DOHH2 (cell line): ENCODE measurements at regions not wholly inside any gene's neighbourhood (a gene's known extent, or its start where the extent isn't known, plus 50 kb on each side); places are given as distances from the start of the nearest gene placed in this dataset.

Source experiments
- H3F3A ChIP-seq: fragments of 200-600 bp; sonication (generic), shearing (Covaris generic); 2 replicates; pipeline ENCODE4 v1.6.0; 2016; ENCODE audit warnings: antibody characterized with exemption, mild to moderate bottlenecking; ENCODE audit not compliant: control insufficient read depth, insufficient read depth
- H3K27ac ChIP-seq: fragments of 200-600 bp; sonication (generic); 2 replicates; pipeline ENCODE4 v1.5.1; 2014; ENCODE audit warnings: low read depth, mild to moderate bottlenecking, low read length, moderate library complexity
- H3K27me3 ChIP-seq: fragments of 200-600 bp; sonication (generic); 2 replicates; pipeline ENCODE4 v1.6.1; 2014; ENCODE audit warnings: mild to moderate bottlenecking, low read length, mixed read lengths; ENCODE audit not compliant: control insufficient read depth
- H3K36me3 ChIP-seq: fragments of 200-600 bp; sonication (generic); 2 replicates; pipeline ENCODE4 v1.6.1; 2014; ENCODE audit warnings: mild to moderate bottlenecking, low read length, moderate library complexity, mixed read lengths; ENCODE audit not compliant: control insufficient read depth
- H3K4me1 ChIP-seq: fragments of 200-600 bp; sonication (generic); 2 replicates; pipeline ENCODE4 v1.6.1; 2014; ENCODE audit warnings: mild to moderate bottlenecking, low read length, mixed read lengths; ENCODE audit not compliant: control insufficient read depth
- H3K4me2 ChIP-seq: fragments of 200-600 bp; sonication (generic); 2 replicates; pipeline ENCODE4 v1.6.0; 2014; ENCODE audit warnings: mild to moderate bottlenecking, low read length, moderate library complexity
- H3K4me3 ChIP-seq: fragments of 200-600 bp; sonication (generic); 2 replicates; pipeline ENCODE4 v1.5.1; 2014; ENCODE audit warnings: mild to moderate bottlenecking, low read length, mixed read lengths
- H3K79me2 ChIP-seq: fragments of 200-600 bp; sonication (generic); 2 replicates; pipeline ENCODE4 v1.6.1; 2014; ENCODE audit warnings: mild to moderate bottlenecking, low read length, mixed read lengths; ENCODE audit not compliant: control insufficient read depth
- H3K9me2 ChIP-seq: fragments of 200-600 bp; sonication (generic); replicated peaks from 2 replicates; pipeline ENCODE4 v1.6.1; 2014; ENCODE audit warnings: mild to moderate bottlenecking, low read length, mixed read lengths; ENCODE audit not compliant: control insufficient read depth
- H3K9me3 ChIP-seq: fragments of 200-600 bp; sonication (generic); 2 replicates; pipeline ENCODE4 v1.6.1; 2014; ENCODE audit warnings: antibody characterized with exemption, low read length, mixed read lengths; ENCODE audit not compliant: control insufficient read depth, insufficient read depth
- H4K20me1 ChIP-seq: fragments of 200-600 bp; sonication (generic); 2 replicates; pipeline ENCODE4 v1.6.0; 2014; ENCODE audit warnings: low read depth, mild to moderate bottlenecking, antibody characterized with exemption, low read length, moderate library complexity; ENCODE audit not compliant: control insufficient read depth, insufficient read depth
- CTCF ChIP-seq: fragments of 200-600 bp; sonication (generic); IDR thresholded peaks from one replicate; pipeline ENCODE4 v1.5.1; 2014; ENCODE audit warnings: antibody characterized with exemption, mild to moderate bottlenecking, low read depth, low read length; ENCODE audit not compliant: poor library complexity, severe bottlenecking
- EZH2phosphoT487 ChIP-seq: fragments of 200-600 bp; sonication (generic); IDR thresholded peaks from 2 replicates; pipeline ENCODE4 v1.6.1; 2017; ENCODE audit warnings: borderline replicate concordance, mild to moderate bottlenecking, antibody characterized with exemption, low read length, moderate library complexity, mixed read lengths

GRCh38 chr2:58364098-58364497 lies 123.0 kb upstream of the FANCL start:
- H4K20me1 ChIP-seq, result no peaks in the 10 kb centered on the region
- H3K4me3 ChIP-seq, result no peak overlapping the region
- TF ChIP-seq EZH2phosphoT487 (no peak), CTCF (no peak)
- H3K27me3 ChIP-seq, result no peaks in the 10 kb centered on the region
- no peaks in the 10 kb centered on the region for H3F3A ChIP-seq
- no peaks in the 10 kb centered on the region for H3K9me3 ChIP-seq
- no peaks in the 10 kb centered on the region for H3K36me3 ChIP-seq
- no peak overlapping the region for H3K4me2 ChIP-seq
- H3K79me2 ChIP-seq, result no peaks in the 10 kb centered on the region
- no peaks in the 10 kb centered on the region for H3K9me2 ChIP-seq
- H3K4me1 ChIP-seq, result no peaks in the 10 kb centered on the region
- no peak overlapping the region for H3K27ac ChIP-seq

DNA sequence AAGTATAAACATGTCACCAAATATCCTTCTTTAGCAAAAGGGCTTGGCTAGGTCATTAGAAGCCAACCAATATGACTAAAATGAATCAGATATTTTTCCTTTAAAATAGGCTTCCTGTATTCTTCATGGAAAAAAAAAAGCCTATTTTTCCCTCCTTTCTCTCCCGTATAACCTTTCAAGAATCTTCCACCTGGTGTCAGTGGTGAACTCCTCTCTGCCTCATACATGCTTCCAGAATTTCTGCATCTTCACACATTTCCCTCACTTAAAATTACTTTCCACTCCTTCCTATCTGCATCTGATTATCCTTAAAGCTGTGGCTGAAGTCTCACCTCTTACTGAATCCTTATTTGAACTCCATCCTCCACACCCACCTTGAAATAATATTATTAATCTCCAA lies 116.9 kb upstream of the FANCL start:
- Histone ChIP-seq H3K27me3 (0 out of 2 replicates have a peak, but pooled peaks cover 4% of the 10 kb centered on the region), H3K9me3 (no peaks in the 10 kb centered on the region), H3K79me2 (no peaks in the 10 kb centered on the region), H3K4me3 (no peak overlapping the region), H3K4me1 (0 out of 2 replicates have a peak, but pooled peaks cover 6% of the 10 kb centered on the region), H3K27ac (no peak overlapping the region), H4K20me1 (no peaks in the 10 kb centered on the region), H3K9me2 (no peaks in the 10 kb centered on the region), H3K36me3 (no peaks in the 10 kb centered on the region), H3K4me2 (no peak overlapping the region), H3F3A (no peaks in the 10 kb centered on the region)
- TF ChIP-seq CTCF, result no peak
- no peak for TF ChIP-seq EZH2phosphoT487

DNA sequence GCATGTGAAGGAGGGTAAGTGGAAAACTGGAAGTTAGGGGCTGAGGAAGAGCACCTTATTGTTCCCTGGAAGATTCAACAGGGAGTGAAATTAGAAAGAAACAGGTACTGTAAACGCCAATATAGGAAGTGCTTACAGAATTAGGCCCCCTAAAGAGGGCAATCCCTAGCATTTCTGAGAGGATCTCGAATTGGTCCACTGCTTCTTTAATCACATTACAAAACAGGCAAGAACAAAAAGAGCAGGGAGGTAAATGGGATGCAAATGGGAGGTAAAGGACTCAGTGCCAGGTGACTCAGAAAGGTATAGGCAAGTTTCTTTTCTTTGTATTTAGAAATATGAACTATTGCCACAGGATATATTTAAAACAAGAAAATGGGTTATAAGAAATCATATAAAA lies 116.4 kb upstream of the FANCL start:
- H4K20me1 ChIP-seq, result no peaks in the 10 kb centered on the region

More for the DNA sequence above, 116.4 kb upstream of the FANCL start:
- Histone ChIP-seq H3K9me3 (no peaks in the 10 kb centered on the region), H3K79me2 (no peaks in the 10 kb centered on the region), H3K27ac (no peak overlapping the region), H3K36me3 (no peaks in the 10 kb centered on the region), H3K9me2 (no peaks in the 10 kb centered on the region), H3F3A (no peaks in the 10 kb centered on the region), H3K4me3 (no peak overlapping the region), H3K4me1 (0 out of 2 replicates have a peak, but pooled peaks cover 6% of the 10 kb centered on the region), H3K27me3 (0 out of 2 replicates have a peak, but pooled peaks cover 4% of the 10 kb centered on the region), H3K4me2 (no peak overlapping the region)
- TF ChIP-seq EZH2phosphoT487 (no peak), CTCF (no peak)
